Glomerular visceral epithelial cell (primary cell): ENCODE measurements at regions not wholly inside any gene's neighbourhood (a gene's known extent, or its start where the extent isn't known, plus 50 kb on each side); places are given as distances from the start of the nearest gene placed in this dataset.

Experiments
- DNase-seq: peaks from one replicate; pipeline ENCODE4 v3.0.0-alpha.2; 2016; ENCODE audit errors: extremely low spot score

DNA sequence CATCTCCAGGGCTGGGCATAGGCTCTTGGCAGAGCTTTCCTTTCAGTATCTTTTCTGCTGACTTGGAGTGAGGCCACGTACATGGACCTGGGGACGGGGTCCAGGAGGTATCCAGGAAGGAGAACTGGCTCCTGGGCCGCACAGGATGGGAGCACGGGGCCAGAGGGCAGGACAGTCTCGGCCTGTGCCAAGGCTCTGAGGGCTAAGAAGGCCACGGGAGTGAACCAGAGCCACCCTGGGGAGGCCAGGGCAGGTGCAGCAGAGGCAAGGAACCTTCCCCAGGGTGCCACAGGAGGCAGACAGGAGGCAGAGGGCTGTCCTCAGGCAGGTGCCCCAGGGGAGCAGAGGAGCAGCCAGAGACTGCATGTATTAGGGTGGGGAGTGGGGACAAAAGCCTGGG lies 50.3 kb downstream of the PLXNA1 start:
- DNase-seq = no peak

DNA sequence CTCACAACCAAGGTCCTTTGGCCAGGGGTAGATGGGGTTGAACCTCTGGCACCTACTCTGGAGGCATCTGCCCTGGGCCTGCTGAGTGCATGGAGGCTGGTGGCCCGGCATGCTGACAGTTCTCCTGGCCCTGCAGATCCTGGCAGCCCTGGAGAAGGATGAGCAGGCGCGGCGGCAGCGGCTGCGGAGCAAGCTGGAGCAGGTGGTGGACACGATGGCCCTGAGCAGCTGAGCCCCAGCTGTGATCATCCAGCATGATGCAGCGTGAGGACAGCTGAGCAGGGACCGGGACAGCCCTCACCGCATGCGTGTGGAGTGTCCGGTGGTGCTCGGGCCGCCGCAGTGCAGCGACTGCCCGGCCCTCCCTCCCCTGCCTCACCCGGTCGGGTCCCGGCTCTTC lies 50.9 kb downstream of the PLXNA1 start:
- no peak for DNase-seq

GRCh38 chr3:127034195-127034989 lies 51.5 kb downstream of the PLXNA1 start:
- no peak for DNase-seq

- no peak for DNase-seq
These were observed 52.2 kb downstream of the PLXNA1 start for GRCh38 chr3:127034990-127035652.

DNA sequence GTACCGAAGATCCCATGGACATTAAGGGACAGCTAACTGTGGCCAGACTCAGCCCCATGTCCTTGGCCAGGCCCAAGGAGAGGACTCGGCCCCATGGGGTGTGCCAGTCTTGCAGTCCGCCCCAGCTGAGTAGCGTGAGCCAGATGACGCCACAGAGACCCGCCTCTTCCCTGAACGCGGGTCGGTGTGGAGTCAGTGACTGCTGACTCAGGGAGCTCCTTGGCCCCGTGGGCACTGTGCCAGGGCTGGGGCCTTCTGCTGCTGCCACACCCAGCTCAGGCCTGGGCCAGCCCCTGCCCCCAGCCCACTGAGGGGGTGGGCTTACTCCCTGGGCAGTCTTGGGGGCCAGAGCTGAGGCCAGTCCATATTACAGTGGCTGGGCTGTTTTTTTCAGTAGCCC lies 52.8 kb downstream of the PLXNA1 start:
- DNase-seq = peak; percentile 78

- DNase-seq = no peak
These were observed 53.5 kb downstream of the PLXNA1 start for GRCh38 chr3:127036209-127037020.

DNA sequence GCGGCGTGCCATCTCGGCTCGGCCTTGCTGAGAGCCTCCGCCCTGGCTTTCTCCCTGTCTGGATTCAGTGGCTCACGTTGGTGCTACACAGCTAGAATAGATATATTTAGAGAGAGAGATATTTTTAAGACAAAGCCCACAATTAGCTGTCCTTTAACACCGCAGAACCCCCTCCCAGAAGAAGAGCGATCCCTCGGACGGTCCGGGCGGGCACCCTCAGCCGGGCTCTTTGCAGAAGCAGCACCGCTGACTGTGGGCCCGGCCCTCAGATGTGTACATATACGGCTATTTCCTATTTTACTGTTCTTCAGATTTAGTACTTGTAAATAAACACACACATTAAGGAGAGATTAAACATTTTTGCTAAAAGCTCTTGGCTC lies 54.1 kb downstream of the PLXNA1 start:
- DNase-seq = no peak

GRCh38 chr3:127037418-127037841 lies 54.5 kb downstream of the PLXNA1 start:
- no peak for DNase-seq

DNA sequence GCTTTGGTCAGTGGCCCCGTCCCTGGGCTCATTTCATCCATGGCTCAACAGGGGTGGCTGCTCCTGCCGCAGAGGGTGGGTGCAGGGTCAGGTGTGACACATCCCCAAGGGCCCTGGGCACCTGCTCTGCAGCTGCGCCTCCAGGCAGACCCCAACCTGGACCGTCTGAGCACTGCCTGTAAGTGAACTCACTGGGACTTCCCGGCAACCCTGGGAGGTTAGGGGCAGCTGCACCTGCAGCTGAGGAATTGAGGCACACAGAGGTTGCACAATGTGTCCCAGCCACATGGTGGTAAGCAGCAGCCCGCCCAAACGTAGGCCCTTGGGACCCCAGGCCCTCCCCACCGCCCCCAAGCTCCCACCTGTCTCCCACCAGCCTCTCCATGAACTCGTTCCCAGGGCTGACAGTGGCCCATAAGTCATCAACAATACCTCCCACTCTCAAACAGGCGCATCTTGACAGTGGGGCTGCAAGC lies 55.1 kb downstream of the PLXNA1 start:
- no peak for DNase-seq

- DNase-seq = no peak
These were observed 55.6 kb downstream of the PLXNA1 start for GRCh38 chr3:127038466-127038865.

GRCh38 chr3:127038923-127039581 lies 56.1 kb downstream of the PLXNA1 start:
- DNase-seq = no peak

- no peak for DNase-seq
These were observed 56.8 kb downstream of the PLXNA1 start for GRCh38 chr3:127039719-127040118.

GRCh38 chr3:127040216-127040615 lies 57.3 kb downstream of the PLXNA1 start:
- no peak for DNase-seq

DNA sequence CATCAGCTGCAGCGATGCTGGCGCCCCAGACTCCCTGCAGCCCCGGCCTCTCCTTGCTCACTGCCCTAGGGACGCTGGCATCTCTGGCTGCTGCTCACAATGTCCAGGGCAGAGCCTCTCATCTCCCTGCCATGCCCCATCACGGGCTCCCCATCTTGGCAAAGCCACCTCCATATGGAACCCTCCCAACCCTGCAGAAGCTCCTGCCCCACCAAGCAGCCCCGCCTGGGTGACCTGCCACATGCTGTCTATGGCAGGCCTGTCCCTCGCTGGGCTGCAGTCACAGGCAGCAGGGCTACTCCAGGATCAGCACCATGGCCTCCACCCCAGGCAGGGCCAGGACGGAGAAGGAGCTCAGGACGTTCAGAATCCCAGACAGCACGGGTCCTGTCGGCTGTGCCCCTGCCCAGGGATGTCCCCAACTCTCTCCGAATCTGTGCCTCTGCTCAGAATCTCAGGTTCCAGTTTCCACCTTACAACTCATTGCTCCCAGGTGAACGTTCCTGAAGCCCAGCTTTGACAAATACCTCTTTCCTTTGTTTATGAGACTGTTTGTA lies 58.4 kb downstream of the PLXNA1 start:
- DNase-seq = no peak

- DNase-seq = no peak
These were observed 59.0 kb downstream of the PLXNA1 start for GRCh38 chr3:127041933-127042332.

GRCh38 chr3:127042634-127043033 lies 59.7 kb downstream of the PLXNA1 start:
- no peak for DNase-seq

DNA sequence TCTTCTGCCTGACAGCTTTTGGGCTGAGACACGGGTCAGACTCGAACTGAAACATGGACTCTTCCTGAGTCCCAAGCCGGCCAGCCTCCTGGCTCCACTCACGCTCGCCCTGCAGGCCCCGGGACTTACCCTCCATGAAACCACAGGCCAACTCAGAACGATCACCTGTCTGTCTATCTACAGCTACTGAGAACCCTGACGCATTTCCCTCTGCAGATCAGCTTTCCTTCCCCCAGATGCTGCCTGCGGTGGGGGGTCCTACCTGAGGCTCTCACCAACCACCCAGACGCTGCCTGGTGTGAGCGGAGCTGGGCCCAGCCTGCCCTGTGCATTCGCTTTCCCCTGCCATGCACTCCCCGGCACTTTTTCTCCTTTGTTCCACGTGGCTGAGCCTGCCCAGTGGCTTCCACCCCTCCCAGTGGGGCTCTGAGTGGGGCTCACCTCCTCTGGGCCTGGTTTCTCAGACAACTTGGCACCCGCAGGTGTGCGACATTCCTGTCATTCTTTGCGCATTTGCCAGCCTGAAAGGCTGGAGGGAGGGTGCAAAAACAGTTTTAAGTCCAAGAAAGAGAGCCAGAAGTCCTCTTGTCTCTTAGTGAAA lies 60.2 kb downstream of the PLXNA1 start:
- DNase-seq = peak; percentile 81

DNA sequence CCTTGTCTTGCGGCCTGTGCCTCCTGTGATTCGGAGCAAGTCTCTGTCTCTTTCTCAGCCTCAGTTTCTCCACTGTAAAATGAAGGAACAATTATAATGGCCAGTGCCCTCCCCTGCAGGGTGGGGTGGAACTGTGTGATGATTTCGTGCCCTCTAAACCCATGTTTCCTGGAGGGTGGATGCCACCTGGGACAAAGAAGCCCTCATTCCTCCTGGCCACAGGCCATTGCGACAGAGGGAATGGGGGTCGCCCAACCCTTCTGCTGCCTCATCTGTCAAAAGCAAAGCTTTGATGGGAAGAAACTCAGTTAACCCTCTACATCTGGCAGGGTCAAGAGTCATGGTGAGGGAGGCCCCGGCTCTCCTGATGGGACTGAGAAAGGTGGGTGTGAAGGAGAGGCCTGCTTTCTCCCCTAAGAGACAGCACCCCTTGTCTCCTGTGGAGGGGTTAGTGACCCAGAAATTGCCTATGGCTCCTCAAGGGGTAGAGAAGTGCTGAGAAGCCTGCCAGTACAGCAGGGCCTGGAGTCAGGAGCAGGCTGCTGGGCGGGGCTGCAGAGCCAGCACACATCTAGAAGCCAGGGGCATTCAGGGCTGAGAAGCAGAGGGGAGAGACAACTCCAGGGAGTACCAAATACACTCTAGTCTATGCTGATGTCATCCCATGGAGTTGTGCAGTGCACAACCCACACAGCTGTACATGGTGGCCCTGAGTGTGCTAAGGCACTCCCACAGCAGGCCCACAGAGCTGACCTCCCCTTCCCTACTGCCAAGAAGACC lies 61.0 kb downstream of the PLXNA1 start:
- no peak for DNase-seq

DNA sequence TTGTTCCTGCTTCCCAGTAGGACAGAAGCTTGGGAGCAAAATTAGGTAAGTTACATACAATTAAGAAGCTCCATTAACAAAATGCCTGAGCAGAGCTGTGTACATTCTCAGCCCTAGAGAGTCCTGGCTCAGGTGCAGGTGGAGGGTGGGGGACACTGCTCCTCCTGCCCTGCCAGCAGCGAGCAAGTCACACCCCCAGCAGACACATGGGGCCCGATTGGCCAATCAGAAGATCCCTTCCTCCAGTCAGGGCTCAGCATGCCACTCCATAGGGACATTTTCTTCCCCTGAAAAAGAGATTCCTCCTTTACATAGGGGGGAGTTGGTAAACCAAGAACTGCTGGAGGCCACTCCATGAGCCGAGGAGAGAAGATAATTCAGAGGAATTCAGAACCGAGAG lies 62.1 kb downstream of the PLXNA1 start:
- DNase-seq = no peak

DNA sequence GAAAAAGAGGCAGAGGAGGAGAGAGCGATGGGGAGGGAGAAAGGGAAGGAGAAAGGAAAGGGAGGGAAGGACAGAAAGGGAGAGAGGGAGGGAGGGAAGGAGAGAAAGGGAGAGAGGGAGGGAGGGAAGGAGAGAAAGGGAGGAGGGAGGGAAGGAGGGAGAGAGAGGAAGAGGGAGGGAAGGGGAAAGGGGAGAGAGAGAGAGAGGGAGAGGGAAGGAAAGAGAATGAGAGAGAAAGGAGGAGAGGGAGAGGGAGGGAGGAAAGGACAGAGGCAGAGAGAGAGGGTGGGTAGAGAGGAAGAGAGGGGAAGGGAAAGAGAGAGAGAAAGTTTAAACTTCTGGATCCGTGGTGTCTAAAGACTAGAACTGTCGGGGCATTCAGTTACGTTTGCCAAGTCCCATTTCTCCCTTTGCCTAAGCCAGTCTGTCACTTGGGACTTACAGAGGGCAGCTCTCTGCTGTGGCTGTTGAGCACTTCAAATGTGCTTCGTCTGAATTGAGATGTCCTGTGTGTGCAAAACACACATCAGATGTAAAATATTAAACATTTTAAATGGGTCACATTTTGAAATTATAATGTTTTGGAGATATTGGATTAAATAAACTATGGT lies 62.6 kb downstream of the PLXNA1 start:
- DNase-seq = no peak
